ENCODE measurements at regions not wholly inside any gene's neighbourhood (a gene's known extent, or its start where the extent isn't known, plus 50 kb on each side); places are given as distances from the start of the nearest gene placed in this dataset.

DNA sequence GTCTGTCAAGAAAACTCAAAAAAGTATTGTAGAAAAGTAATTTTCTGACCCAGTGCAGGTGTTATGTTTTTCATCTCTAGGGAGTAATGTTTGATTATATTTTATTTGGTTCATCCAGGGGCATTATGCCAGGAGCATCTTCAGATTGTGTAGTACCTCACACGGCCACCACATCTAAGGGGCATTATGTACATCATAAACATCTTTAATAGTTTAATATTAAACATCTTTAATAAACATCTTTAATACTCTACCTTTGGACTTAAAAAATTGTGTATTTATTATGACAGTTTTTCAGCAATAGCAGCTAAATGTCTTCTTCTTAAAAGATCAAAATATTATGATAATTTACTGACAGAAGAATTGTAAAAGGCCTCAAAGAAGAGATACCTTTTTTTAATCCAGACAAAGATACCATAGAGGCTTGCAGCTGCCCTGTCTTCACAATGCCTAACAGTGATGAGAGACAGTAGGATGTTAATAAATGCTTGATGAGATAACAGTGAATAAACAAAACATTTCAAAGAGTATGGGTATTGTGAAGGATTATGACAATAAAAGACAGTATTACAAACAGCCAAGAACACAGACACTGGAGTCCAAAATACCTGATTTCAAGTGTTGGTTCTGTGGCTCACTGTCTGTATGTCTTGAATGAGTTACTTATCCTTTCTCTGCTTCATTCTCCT, 240.9 kb upstream of the ADGRL2 start:
- no peaks in the 10 kb centered on the region for H3K36me3 ChIP-seq (ENCODE audit: insufficient read depth, low read length)
- H3K27ac ChIP-seq (ENCODE audit: low read depth, low read length), result no peak overlapping the region
- Mint-ChIP-seq H3K4me1 (no peaks in the 10 kb centered on the region), H3K27me3 (no peaks in the 10 kb centered on the region), H3K27ac (no peak overlapping the region), H3K9me3 (peaks cover 2 to 25% (median 16%) of the 10 kb centered on the region in 5 donors), H3K4me3 (no peak overlapping the region), H3K36me3 (no peaks in the 10 kb centered on the region)
- no peak overlapping the region for H3K4me3 ChIP-seq (ENCODE audit: low read length)
- no peaks in the 10 kb centered on the region for H3K4me1 ChIP-seq (ENCODE audit: insufficient read depth, low read length)
- ChIA-PET POLR2A (no interaction called here), CTCF (no interaction called here)
- H3K27me3 ChIP-seq (ENCODE audit: insufficient read depth, low read length, poor library complexity, severe bottlenecking), result no peaks in the 10 kb centered on the region
- H3K9me3 ChIP-seq (ENCODE audit: low read length), result no peaks in the 10 kb centered on the region
- no peak for DNase-seq

DNA sequence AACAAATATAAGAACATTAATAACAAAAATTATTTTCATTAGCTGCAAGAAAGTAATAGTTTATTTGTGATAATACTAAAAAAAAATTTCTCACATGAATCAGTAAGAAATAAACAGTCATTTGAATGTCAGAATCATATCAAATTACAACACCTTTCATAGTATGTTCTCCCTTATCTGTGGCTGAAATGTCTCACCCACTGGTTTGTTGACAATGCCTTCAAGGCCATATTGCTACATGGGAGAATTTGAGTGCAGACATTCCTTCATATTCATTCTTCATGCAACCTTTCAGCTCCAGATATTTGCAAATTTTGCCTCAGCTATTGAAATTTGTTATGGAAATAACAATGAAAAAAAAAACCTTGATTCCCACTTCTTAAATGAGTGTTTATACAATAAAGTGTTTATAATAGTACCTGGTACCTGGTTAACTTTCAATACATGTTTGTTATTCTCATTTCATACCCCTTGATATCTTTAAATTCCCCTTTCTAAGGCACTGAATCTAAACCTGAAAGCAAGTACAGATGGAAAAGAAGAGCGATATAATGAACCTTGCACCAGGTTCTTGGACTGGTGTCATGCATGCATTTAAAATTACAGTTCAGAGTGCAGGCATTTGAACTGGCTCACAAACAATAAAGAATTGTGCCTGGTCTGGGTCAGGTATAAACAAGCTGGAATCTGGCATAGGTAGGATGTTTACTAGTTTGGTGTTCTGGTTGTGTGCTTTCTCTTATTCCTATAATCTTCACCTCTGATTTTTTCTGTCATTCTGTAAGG, 242.2 kb upstream of the ADGRL2 start:
- Mint-ChIP-seq H3K4me1 (no peaks in the 10 kb centered on the region), H3K27ac (no peak overlapping the region), H3K9me3 (peaks cover 2 to 29% (median 19%) of the 10 kb centered on the region in 5 donors), H3K27me3 (no peaks in the 10 kb centered on the region), H3K4me3 (no peak overlapping the region), H3K36me3 (no peaks in the 10 kb centered on the region)
- no peak for DNase-seq
- Histone ChIP-seq H3K4me3 (ENCODE audit: low read length) (no peak overlapping the region), H3K27me3 (ENCODE audit: insufficient read depth, low read length, poor library complexity, severe bottlenecking) (no peaks in the 10 kb centered on the region), H3K4me1 (ENCODE audit: insufficient read depth, low read length) (no peaks in the 10 kb centered on the region), H3K36me3 (ENCODE audit: insufficient read depth, low read length) (no peaks in the 10 kb centered on the region), H3K27ac (ENCODE audit: low read depth, low read length) (no peak overlapping the region), H3K9me3 (ENCODE audit: low read length) (no peaks in the 10 kb centered on the region)
- POLR2A ChIA-PET, result interaction anchor here (0.6 kb wide), 1 partner anchor 916 kb away, joined by 4 read pairs; no protein-coding TSS in a partner anchor
- CTCF ChIA-PET, result no interaction called here

GRCh38 chr1:81556968-81557367, 243.8 kb upstream of the ADGRL2 start:
- no peak for DNase-seq
- POLR2A ChIA-PET, result no interaction called here

GRCh38 chr1:81554534-81554933, 246.2 kb upstream of the ADGRL2 start:
- H3K27me3 ChIP-seq (ENCODE audit: insufficient read depth, low read length, poor library complexity, severe bottlenecking), result no peaks in the 10 kb centered on the region
- CTCF ChIA-PET, result no interaction called here
- H3K36me3 Mint-ChIP-seq, result no peaks in the 10 kb centered on the region
- DNase-seq, result no peak
- H3K27ac ChIP-seq (ENCODE audit: low read depth, low read length), result no peak overlapping the region
- POLR2A ChIA-PET, result no interaction called here
- H3K27ac Mint-ChIP-seq, result no peak overlapping the region
- H3K4me3 ChIP-seq (ENCODE audit: low read length), result no peak overlapping the region
- no peak overlapping the region for H3K4me3 Mint-ChIP-seq
- H3K9me3 Mint-ChIP-seq, result peaks cover 2 to 22% (median 18%) of the 10 kb centered on the region in 5 donors
- H3K9me3 ChIP-seq (ENCODE audit: low read length), result no peaks in the 10 kb centered on the region
- H3K36me3 ChIP-seq (ENCODE audit: insufficient read depth, low read length), result no peaks in the 10 kb centered on the region
- H3K4me1 ChIP-seq (ENCODE audit: insufficient read depth, low read length), result no peaks in the 10 kb centered on the region
- H3K27me3 Mint-ChIP-seq, result no peaks in the 10 kb centered on the region
- no peaks in the 10 kb centered on the region for H3K4me1 Mint-ChIP-seq

More at GRCh38 chr1:81556968-81557367, 243.8 kb upstream of the ADGRL2 start:
- Histone ChIP-seq H3K9me3 (ENCODE audit: low read length) (no peaks in the 10 kb centered on the region), H3K27ac (ENCODE audit: low read depth, low read length) (no peak overlapping the region), H3K27me3 (ENCODE audit: insufficient read depth, low read length, poor library complexity, severe bottlenecking) (no peaks in the 10 kb centered on the region), H3K36me3 (ENCODE audit: insufficient read depth, low read length) (no peaks in the 10 kb centered on the region), H3K4me3 (ENCODE audit: low read length) (no peak overlapping the region), H3K4me1 (ENCODE audit: insufficient read depth, low read length) (no peaks in the 10 kb centered on the region)
- H3K36me3 Mint-ChIP-seq, result no peaks in the 10 kb centered on the region
- CTCF ChIA-PET, result no interaction called here
- no peak overlapping the region for H3K4me3 Mint-ChIP-seq
- peaks cover 3 to 29% (median 18%) of the 10 kb centered on the region in 5 donors for H3K9me3 Mint-ChIP-seq
- H3K27ac Mint-ChIP-seq, result no peak overlapping the region
- no peaks in the 10 kb centered on the region for H3K4me1 Mint-ChIP-seq
- H3K27me3 Mint-ChIP-seq, result no peaks in the 10 kb centered on the region

GRCh38 chr1:81554108-81554507, 246.6 kb upstream of the ADGRL2 start:
- peaks cover 2 to 25% (median 18%) of the 10 kb centered on the region in 5 donors for H3K9me3 Mint-ChIP-seq
- ChIA-PET CTCF (no interaction called here), POLR2A (no interaction called here)
- H3K36me3 Mint-ChIP-seq, result no peaks in the 10 kb centered on the region
- no peak for DNase-seq
- Histone ChIP-seq H3K4me3 (ENCODE audit: low read length) (no peak overlapping the region), H3K27me3 (ENCODE audit: insufficient read depth, low read length, poor library complexity, severe bottlenecking) (no peaks in the 10 kb centered on the region), H3K27ac (ENCODE audit: low read depth, low read length) (no peak overlapping the region), H3K36me3 (ENCODE audit: insufficient read depth, low read length) (no peaks in the 10 kb centered on the region), H3K9me3 (ENCODE audit: low read length) (no peaks in the 10 kb centered on the region), H3K4me1 (ENCODE audit: insufficient read depth, low read length) (no peaks in the 10 kb centered on the region)
- H3K4me1 Mint-ChIP-seq, result no peaks in the 10 kb centered on the region
- H3K27me3 Mint-ChIP-seq, result no peaks in the 10 kb centered on the region
- no peak overlapping the region for H3K4me3 Mint-ChIP-seq
- no peak overlapping the region for H3K27ac Mint-ChIP-seq

DNA sequence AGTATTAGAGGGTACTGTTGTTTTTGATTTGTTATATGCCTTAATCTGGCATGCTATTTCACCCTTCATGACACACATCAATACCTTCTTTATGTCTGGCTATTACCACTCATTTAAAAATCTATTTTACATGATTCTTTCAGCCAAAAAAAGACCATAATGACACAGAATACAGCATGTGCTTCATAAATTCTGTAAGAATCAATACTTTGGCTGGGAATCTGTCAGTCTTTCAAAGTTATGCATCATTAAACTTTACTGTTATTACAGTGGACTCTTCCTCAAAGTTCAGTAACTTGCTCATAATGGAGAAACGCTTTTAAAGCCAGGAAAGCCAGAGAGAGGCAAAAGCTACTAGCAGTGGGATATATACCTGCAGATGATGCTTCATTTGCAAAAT, 247.2 kb upstream of the ADGRL2 start:
- Mint-ChIP-seq H3K9me3 (peaks cover 2 to 25% (median 18%) of the 10 kb centered on the region in 5 donors), H3K27me3 (no peaks in the 10 kb centered on the region), H3K36me3 (no peaks in the 10 kb centered on the region), H3K27ac (no peak overlapping the region), H3K4me1 (no peaks in the 10 kb centered on the region), H3K4me3 (no peak overlapping the region)
- no peaks in the 10 kb centered on the region for H3K9me3 ChIP-seq (ENCODE audit: low read length)
- CTCF ChIA-PET, result no interaction called here
- H3K36me3 ChIP-seq (ENCODE audit: insufficient read depth, low read length), result no peaks in the 10 kb centered on the region
- H3K4me3 ChIP-seq (ENCODE audit: low read length), result no peak overlapping the region
- H3K27ac ChIP-seq (ENCODE audit: low read depth, low read length), result no peak overlapping the region
- H3K27me3 ChIP-seq (ENCODE audit: insufficient read depth, low read length, poor library complexity, severe bottlenecking), result no peaks in the 10 kb centered on the region
- no peaks in the 10 kb centered on the region for H3K4me1 ChIP-seq (ENCODE audit: insufficient read depth, low read length)
- DNase-seq, result no peak
- POLR2A ChIA-PET, result no interaction called here

DNA sequence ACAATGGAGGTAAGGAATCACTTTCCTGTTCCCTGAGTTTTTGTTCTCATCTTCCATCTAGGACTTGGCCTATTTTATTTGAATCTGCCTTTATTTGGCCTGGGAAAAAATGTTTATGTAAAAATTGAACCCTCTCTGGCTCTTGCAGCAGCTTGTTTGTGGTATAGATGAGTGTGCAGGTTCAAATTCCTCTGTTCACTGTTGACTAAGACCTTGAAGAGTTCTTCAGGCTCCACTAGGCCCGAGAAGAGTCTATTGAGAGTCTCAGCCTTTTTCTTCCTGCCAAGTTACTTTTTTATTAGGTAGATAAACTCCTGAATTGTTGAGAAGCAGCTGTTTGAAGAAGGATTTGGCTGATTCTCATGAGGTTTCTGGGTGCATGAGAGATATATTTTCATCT, 248.8 kb upstream of the ADGRL2 start:
- Mint-ChIP-seq H3K27ac (no peak overlapping the region), H3K4me1 (no peaks in the 10 kb centered on the region), H3K27me3 (no peaks in the 10 kb centered on the region), H3K9me3 (peaks cover 2 to 30% (median 15%) of the 10 kb centered on the region in 5 donors), H3K4me3 (no peak overlapping the region), H3K36me3 (no peaks in the 10 kb centered on the region)
- H3K4me1 ChIP-seq (ENCODE audit: insufficient read depth, low read length), result no peaks in the 10 kb centered on the region
- no peak overlapping the region for H3K4me3 ChIP-seq (ENCODE audit: low read length)
- no peaks in the 10 kb centered on the region for H3K36me3 ChIP-seq (ENCODE audit: insufficient read depth, low read length)
- CTCF ChIA-PET, result no interaction called here
- no peaks in the 10 kb centered on the region for H3K27me3 ChIP-seq (ENCODE audit: insufficient read depth, low read length, poor library complexity, severe bottlenecking)
- H3K9me3 ChIP-seq (ENCODE audit: low read length), result no peaks in the 10 kb centered on the region
- no peak for DNase-seq
- POLR2A ChIA-PET, result no interaction called here
- no peak overlapping the region for H3K27ac ChIP-seq (ENCODE audit: low read depth, low read length)

- Histone ChIP-seq H3K4me3 (ENCODE audit: low read length) (no peak overlapping the region), H3K4me1 (ENCODE audit: insufficient read depth, low read length) (no peaks in the 10 kb centered on the region), H3K36me3 (ENCODE audit: insufficient read depth, low read length) (no peaks in the 10 kb centered on the region), H3K27me3 (ENCODE audit: insufficient read depth, low read length, poor library complexity, severe bottlenecking) (no peaks in the 10 kb centered on the region), H3K27ac (ENCODE audit: low read depth, low read length) (no peak overlapping the region), H3K9me3 (ENCODE audit: low read length) (no peaks in the 10 kb centered on the region)
- no peak for DNase-seq
- no peak overlapping the region for H3K27ac Mint-ChIP-seq
- no peaks in the 10 kb centered on the region for H3K27me3 Mint-ChIP-seq
- ChIA-PET CTCF (no interaction called here), POLR2A (no interaction called here)
- no peak overlapping the region for H3K4me3 Mint-ChIP-seq
- peaks cover 2 to 27% (median 11%) of the 10 kb centered on the region in 5 donors for H3K9me3 Mint-ChIP-seq
- no peaks in the 10 kb centered on the region for H3K36me3 Mint-ChIP-seq
- no peaks in the 10 kb centered on the region for H3K4me1 Mint-ChIP-seq
Measured at GRCh38 chr1:81550753-81551152, 250.0 kb upstream of the ADGRL2 start.
